LHCN-M2 (cell line): ENCODE measurements at regions not wholly inside any gene's neighbourhood (a gene's known extent, or its start where the extent isn't known, plus 50 kb on each side); places are given as distances from the start of the nearest gene placed in this dataset.

Experiments used
- DNase-seq: peaks from one replicate; pipeline ENCODE4 v3.0.0-alpha.2; 2012; ENCODE audit warnings: low read depth

- no peak for DNase-seq
Measured at GRCh38 chr1:219801156-219801820, 127.1 kb downstream of the SLC30A10 start.

GRCh38 chr1:219798283-219799030 lies 129.9 kb downstream of the SLC30A10 start:
- peak; percentile 70 for DNase-seq

- no peak for DNase-seq
Measured at GRCh38 chr1:219797683-219798082, 130.7 kb downstream of the SLC30A10 start.

- no peak for DNase-seq
Measured at GRCh38 chr1:219797009-219797408, 131.3 kb downstream of the SLC30A10 start.

GRCh38 chr1:219795363-219795917 lies 132.9 kb downstream of the SLC30A10 start:
- no peak for DNase-seq

- peak; percentile 37 for DNase-seq
Measured at GRCh38 chr1:219794085-219794743, 134.1 kb downstream of the SLC30A10 start.

GRCh38 chr1:219792337-219793021 lies 135.9 kb downstream of the SLC30A10 start:
- DNase-seq: peak; percentile 60

GRCh38 chr1:219791766-219792165 lies 136.6 kb downstream of the SLC30A10 start:
- DNase-seq: no peak

- DNase-seq: no peak
Measured at GRCh38 chr1:219790834-219791615, 137.3 kb downstream of the SLC30A10 start.

GRCh38 chr1:219788700-219789099 lies 139.7 kb downstream of the SLC30A10 start:
- DNase-seq: no peak

GRCh38 chr1:219788091-219788490 lies 140.3 kb downstream of the SLC30A10 start:
- no peak for DNase-seq

GRCh38 chr1:219784660-219785381 lies 143.5 kb downstream of the SLC30A10 start:
- DNase-seq: no peak

GRCh38 chr1:219783605-219784235 lies 144.6 kb downstream of the SLC30A10 start:
- no peak for DNase-seq

GRCh38 chr1:219782929-219783328 lies 145.4 kb downstream of the SLC30A10 start:
- no peak for DNase-seq

- DNase-seq: no peak
Measured at GRCh38 chr1:219782311-219782710, 146.0 kb downstream of the SLC30A10 start.

- no peak for DNase-seq
Measured at GRCh38 chr1:219781491-219781890, 146.9 kb downstream of the SLC30A10 start.

- DNase-seq: no peak
Measured at GRCh38 chr1:219778793-219779369, 149.5 kb downstream of the SLC30A10 start.

- DNase-seq: no peak
Measured at GRCh38 chr1:219778110-219778509, 150.2 kb downstream of the SLC30A10 start.

- DNase-seq: no peak
Measured at GRCh38 chr1:219774386-219774785, 154.0 kb downstream of the SLC30A10 start.
